GM13976 (cell line): ENCODE measurements at regions not wholly inside any gene's neighbourhood (a gene's known extent, or its start where the extent isn't known, plus 50 kb on each side); places are given as distances from the start of the nearest gene placed in this dataset.

Experiments
- DNase-seq: peaks from one replicate; pipeline ENCODE4 v3.0.0; 2012; ENCODE audit warnings: low spot score
- in situ Hi-C: fragments of 300-500 bp; cut with MboI; formaldehyde crosslinking; loops from one replicate; pipeline ENCODE4 v1.12.0; 2022; ENCODE audit warnings: low sequenced_read_pairs, mixed read lengths, inconsistent platforms; ENCODE audit not compliant: unreplicated experiment
- TF ChIP-seq, protein P1 (sequence below): IDR thresholded peaks from 2 replicates; pipeline ENCODE4 v1.5.1; 2012; ENCODE audit warnings: borderline replicate concordance, mild to moderate bottlenecking; ENCODE audit not compliant: insufficient read depth; ENCODE audit errors: extremely low read depth, missing control alignments, control extremely low read depth

DNA sequence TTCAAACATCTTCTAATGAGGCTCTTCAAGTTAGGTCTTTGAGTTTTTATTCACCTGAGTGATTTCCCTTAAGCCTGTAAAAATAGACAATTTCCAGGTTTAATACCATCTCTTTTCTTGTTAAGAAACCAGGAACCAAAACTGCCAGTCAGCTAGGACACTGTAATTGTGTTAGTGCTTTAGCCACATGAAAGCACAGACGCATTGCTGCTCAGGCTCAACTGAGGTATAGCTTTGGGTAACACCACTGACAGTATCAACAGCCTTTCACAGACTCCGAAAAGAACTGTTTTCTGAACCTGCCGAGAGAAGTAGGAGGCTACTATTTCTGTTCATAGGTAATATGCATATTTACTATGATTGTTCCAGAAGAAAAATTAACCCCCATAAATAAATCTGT, 768.7 kb downstream of the ETS1 start:
- in situ Hi-C loops = no loop called here
- DNase-seq = no peak

DNA sequence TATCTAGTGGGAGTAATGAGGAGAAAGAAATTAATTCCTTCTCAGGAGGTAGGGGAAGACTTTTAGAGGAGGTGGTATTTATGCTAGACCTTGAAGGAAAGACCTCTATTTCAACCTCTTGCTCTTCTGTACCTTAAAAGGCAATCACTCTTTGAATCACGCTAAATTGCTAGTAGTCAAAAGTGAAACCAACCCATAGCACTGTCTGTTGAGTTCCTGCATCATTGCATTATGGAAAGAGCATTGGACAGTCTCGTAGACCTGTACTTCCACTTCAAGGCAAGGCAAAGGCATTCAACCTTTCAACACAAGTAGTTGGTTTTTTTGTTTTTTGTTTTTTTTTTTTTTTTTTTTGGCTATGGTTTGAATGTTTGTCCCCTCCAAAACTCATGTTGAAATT, 770.4 kb downstream of the ETS1 start:
- no peak for DNase-seq
- in situ Hi-C loops = no loop called here
- TF ChIP-seq, protein P1, sequence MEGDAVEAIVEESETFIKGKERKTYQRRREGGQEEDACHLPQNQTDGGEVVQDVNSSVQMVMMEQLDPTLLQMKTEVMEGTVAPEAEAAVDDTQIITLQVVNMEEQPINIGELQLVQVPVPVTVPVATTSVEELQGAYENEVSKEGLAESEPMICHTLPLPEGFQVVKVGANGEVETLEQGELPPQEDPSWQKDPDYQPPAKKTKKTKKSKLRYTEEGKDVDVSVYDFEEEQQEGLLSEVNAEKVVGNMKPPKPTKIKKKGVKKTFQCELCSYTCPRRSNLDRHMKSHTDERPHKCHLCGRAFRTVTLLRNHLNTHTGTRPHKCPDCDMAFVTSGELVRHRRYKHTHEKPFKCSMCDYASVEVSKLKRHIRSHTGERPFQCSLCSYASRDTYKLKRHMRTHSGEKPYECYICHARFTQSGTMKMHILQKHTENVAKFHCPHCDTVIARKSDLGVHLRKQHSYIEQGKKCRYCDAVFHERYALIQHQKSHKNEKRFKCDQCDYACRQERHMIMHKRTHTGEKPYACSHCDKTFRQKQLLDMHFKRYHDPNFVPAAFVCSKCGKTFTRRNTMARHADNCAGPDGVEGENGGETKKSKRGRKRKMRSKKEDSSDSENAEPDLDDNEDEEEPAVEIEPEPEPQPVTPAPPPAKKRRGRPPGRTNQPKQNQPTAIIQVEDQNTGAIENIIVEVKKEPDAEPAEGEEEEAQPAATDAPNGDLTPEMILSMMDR = no peak

More for the DNA sequence above, 768.7 kb downstream of the ETS1 start:
- TF ChIP-seq, protein P1 = no peak

DNA sequence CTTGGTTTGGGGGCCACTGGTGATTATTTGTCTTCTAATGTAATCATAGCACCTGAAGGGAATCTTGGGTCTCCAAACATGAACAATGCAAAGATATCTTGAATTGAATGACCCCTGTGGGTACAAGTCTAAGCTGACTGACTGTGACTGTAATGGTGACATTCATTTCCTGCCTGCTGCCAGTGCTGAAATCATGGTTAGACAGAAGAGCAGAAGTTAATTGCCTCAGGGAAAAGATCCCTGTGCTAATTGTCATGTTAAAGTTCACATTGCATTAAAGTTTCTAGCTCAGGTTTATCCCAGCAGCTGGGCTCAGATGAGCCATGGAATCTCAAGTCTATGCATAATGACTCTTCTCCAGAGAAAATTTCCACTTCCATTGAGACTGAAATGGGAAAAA, 772.0 kb downstream of the ETS1 start:
- no peak for DNase-seq
- TF ChIP-seq, protein P1 = no peak
- in situ Hi-C loops = no loop called here

DNA sequence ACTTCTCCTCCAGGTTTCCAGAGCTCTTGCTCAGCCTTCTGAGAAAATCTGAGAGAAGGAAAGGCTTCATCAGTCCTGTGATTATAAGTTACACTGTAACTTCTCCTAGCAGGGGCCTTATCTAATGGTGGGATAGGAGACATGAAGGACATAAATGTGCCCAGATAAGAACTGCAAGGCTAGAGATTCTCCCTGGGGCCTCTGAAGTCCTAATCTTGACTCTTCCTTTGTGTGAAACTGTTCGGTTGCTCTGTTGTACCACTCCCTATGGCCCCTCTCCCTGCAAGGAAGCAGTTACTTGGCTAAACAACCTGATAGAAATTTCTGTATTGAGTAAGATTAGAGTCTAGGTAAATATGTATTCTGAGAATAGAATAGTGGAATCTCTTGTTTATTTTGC, 780.9 kb downstream of the ETS1 start:
- in situ Hi-C loops = no loop called here
- TF ChIP-seq, protein P1 = no peak
- DNase-seq = no peak

DNA sequence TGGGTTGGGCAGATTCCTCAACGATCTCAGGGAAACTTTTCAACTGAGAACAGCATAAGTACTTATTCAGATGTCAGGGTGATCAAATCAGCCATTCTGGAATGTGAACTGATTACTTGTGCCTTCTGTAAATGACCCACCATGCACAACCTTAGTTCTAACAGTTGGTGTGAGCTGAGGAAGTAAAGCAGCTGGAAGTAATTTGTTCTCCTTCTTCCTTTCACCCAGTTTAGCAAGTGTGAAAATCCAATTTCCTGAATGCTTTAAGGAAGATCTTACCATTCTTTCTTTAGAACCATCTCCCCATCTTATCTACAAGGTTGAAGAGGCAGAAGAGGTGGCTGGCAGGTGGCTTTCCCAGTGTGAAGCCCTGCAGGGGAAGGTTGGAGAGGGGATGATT, 781.6 kb downstream of the ETS1 start:
- in situ Hi-C loops = no loop called here
- TF ChIP-seq, protein P1 = no peak
- DNase-seq = no peak

DNA sequence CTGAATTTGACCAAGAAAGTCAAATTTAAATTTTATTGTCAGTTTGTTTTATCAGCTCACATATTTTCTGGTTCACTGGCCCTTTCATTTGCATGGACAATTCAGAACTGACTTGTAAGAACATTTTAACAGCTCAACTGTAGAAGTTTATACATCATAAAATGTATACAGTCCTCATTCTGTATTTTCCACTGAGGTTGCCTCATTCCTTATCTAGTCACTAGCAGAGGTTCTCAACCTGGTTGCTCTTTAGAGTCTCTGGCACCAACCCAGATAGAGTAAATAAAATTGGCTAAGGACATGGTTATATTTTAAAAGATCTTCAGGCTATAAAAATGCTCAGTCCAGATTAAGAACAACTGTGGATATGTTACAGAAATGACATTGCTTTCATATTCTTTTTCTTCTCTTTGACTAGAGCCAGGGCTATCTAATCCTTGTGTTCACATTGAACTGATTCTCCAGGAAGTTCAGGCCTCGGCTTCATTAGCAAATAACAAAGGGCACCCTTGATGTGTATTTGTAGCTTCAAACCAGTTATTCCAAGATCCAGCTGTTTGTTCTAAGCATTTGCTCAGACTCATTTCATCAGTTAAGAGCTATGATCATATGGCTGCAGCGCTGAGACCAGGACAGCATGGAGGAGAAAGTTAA, 782.5 kb downstream of the ETS1 start:
- TF ChIP-seq, protein P1 = no peak
- DNase-seq = no peak
- in situ Hi-C loops = no loop called here
